Neutrophil (primary cell): ENCODE measurements at regions not wholly inside any gene's neighbourhood (a gene's known extent, or its start where the extent isn't known, plus 50 kb on each side); places are given as distances from the start of the nearest gene placed in this dataset.

Experiments used
- H3K27ac ChIP-seq: fragments of 200-600 bp; sonication (generic); 2 replicates; pipeline ENCODE4 v1.5.1; 2016; ENCODE audit warnings: mild to moderate bottlenecking, moderate library complexity
- H3K27me3 ChIP-seq: fragments of 200-600 bp; sonication (generic); 2 replicates; pipeline ENCODE4 v1.6.0; 2016; ENCODE audit warnings: mild to moderate bottlenecking
- H3K36me3 ChIP-seq: fragments of 200-600 bp; sonication (generic); 2 replicates; pipeline ENCODE4 v1.5.1; 2017
- H3K4me1 ChIP-seq, 2 experiments: fragments of 200-600 bp in 1 of 2; sonication (generic) in 1 of 2; 1 replicate in 1 of 2; 2 replicates in 1 of 2; pipeline versions ENCODE4 v1.5.1 to v1.6.1; 2013 to 2016; ENCODE audit warnings: low read depth in 1 of 2, low read length in 1 of 2, mild to moderate bottlenecking in 1 of 2, moderate library complexity in 1 of 2; ENCODE audit not compliant: control insufficient read depth in 1 of 2, insufficient read depth in 1 of 2
- H3K4me3 ChIP-seq, 2 experiments: fragments of 200-600 bp in 1 of 2; sonication (generic) in 1 of 2; 1 replicate in 1 of 2; 2 replicates in 1 of 2; pipeline ENCODE4 v1.5.1; 2013 to 2016; ENCODE audit warnings: low read depth in 1 of 2, low read length in 1 of 2, mild to moderate bottlenecking in 1 of 2, moderate library complexity in 1 of 2
- H3K9me3 ChIP-seq: fragments of 200-600 bp; sonication (generic); 2 replicates; pipeline ENCODE4 v1.5.1; 2016
- CTCF ChIP-seq: fragments of 200-600 bp; sonication (generic); IDR thresholded peaks from 2 replicates; pipeline ENCODE4 v1.5.1; 2016; ENCODE audit warnings: antibody characterized with exemption

GRCh38 chr6:21844120-21844917 is 250.8 kb downstream of the SOX4 start:
- Histone ChIP-seq H3K27ac (no peak overlapping the region), H3K4me3 (no peak overlapping the region), H3K36me3 (no peaks in the 10 kb centered on the region), H3K9me3 (no peaks in the 10 kb centered on the region), H3K27me3 (no peaks in the 10 kb centered on the region), H3K4me1 (peaks cover 7% of the 10 kb centered on the region in 2 experiments)
- TF ChIP-seq CTCF = no peak

GRCh38 chr6:21845018-21845417 is 251.5 kb downstream of the SOX4 start:
- peaks cover 7% of the 10 kb centered on the region in 2 experiments for H3K4me1 ChIP-seq
- H3K27ac ChIP-seq = no peak overlapping the region
- H3K27me3 ChIP-seq = no peaks in the 10 kb centered on the region
- no peak for TF ChIP-seq CTCF
- H3K4me3 ChIP-seq = no peak overlapping the region
- H3K36me3 ChIP-seq = no peaks in the 10 kb centered on the region
- H3K9me3 ChIP-seq = no peaks in the 10 kb centered on the region

GRCh38 chr6:21845439-21846140 is 252.0 kb downstream of the SOX4 start:
- peaks cover 7% of the 10 kb centered on the region in 2 experiments for H3K4me1 ChIP-seq
- H3K27me3 ChIP-seq = no peaks in the 10 kb centered on the region
- TF ChIP-seq CTCF = no peak
- H3K36me3 ChIP-seq = no peaks in the 10 kb centered on the region
- H3K9me3 ChIP-seq = no peaks in the 10 kb centered on the region
- no peak overlapping the region for H3K27ac ChIP-seq
- no peak overlapping the region for H3K4me3 ChIP-seq

GRCh38 chr6:21846541-21847451 is 253.2 kb downstream of the SOX4 start:
- H3K4me1 ChIP-seq = peaks cover 7% of the 10 kb centered on the region in 2 experiments
- no peaks in the 10 kb centered on the region for H3K27me3 ChIP-seq
- TF ChIP-seq CTCF = no peak
- no peak overlapping the region for H3K27ac ChIP-seq
- no peaks in the 10 kb centered on the region for H3K36me3 ChIP-seq
- no peaks in the 10 kb centered on the region for H3K9me3 ChIP-seq
- no peak overlapping the region for H3K4me3 ChIP-seq

- H3K36me3 ChIP-seq = no peaks in the 10 kb centered on the region
- H3K9me3 ChIP-seq = no peaks in the 10 kb centered on the region
- TF ChIP-seq CTCF = no peak
- H3K27ac ChIP-seq = no peak overlapping the region
- H3K27me3 ChIP-seq = no peaks in the 10 kb centered on the region
- no peak overlapping the region for H3K4me3 ChIP-seq
- peaks cover 7% of the 10 kb centered on the region in 2 experiments for H3K4me1 ChIP-seq
Measured at GRCh38 chr6:21847711-21848480, 254.3 kb downstream of the SOX4 start.
